Trophoblast cell (in vitro differentiated cells and primary cell): ENCODE measurements at regions not wholly inside any gene's neighbourhood (a gene's known extent, or its start where the extent isn't known, plus 50 kb on each side); places are given as distances from the start of the nearest gene placed in this dataset.
"Not testable (repeated sequence)": the region's sequence is repeated elsewhere in the genome, so short reads cannot be mapped to it uniquely, and the experiment has no call there.

Experiments used
- DNase-seq, 2 donors: peaks; one replicate each; pipeline ENCODE4 v3.0.0-alpha.2; 2016
- H2AFZ ChIP-seq: 2 replicates; pipeline ENCODE4 v1.6.1; 2013; ENCODE audit warnings: low read length, moderate library complexity, mild to moderate bottlenecking; ENCODE audit not compliant: insufficient read depth, poor library complexity
- H2AK5ac ChIP-seq: 2 replicates; pipeline ENCODE4 v1.6.1; 2013; ENCODE audit warnings: mild to moderate bottlenecking, low read length
- H2BK120ac ChIP-seq: 2 replicates; pipeline ENCODE4 v1.6.1; 2013; ENCODE audit warnings: low read length, mild to moderate bottlenecking, moderate library complexity; ENCODE audit not compliant: insufficient read depth, poor library complexity
- H2BK12ac ChIP-seq: 2 replicates; pipeline ENCODE4 v1.6.1; 2013; ENCODE audit warnings: mild to moderate bottlenecking, low read length, moderate library complexity
- H2BK5ac ChIP-seq: 2 replicates; pipeline ENCODE4 v1.6.1; 2013; ENCODE audit warnings: low read length, low read depth, moderate library complexity, mild to moderate bottlenecking; ENCODE audit not compliant: poor library complexity
- H3K14ac ChIP-seq: 2 replicates; pipeline ENCODE4 v1.6.1; 2013; ENCODE audit warnings: mild to moderate bottlenecking, low read length
- H3K18ac ChIP-seq: 2 replicates; pipeline ENCODE4 v1.6.1; 2013; ENCODE audit warnings: mild to moderate bottlenecking, low read length
- H3K23ac ChIP-seq: 2 replicates; pipeline ENCODE4 v1.6.1; 2013; ENCODE audit warnings: low read length
- H3K27ac ChIP-seq: 2 replicates; pipeline ENCODE4 v1.5.1; 2013; ENCODE audit warnings: low read depth, mild to moderate bottlenecking, inconsistent platforms, low read length, moderate library complexity
- H3K27me3 ChIP-seq: 2 replicates; pipeline ENCODE4 v1.6.1; 2013; ENCODE audit warnings: inconsistent platforms, mild to moderate bottlenecking, low read length, moderate library complexity; ENCODE audit not compliant: insufficient read depth
- H3K36me3 ChIP-seq, 2 experiments: 1 replicate in 1 of 2; 2 replicates in 1 of 2; pipeline ENCODE4 v1.6.1; 2013; ENCODE audit warnings: low read length in 2 of 2, mild to moderate bottlenecking in 2 of 2, moderate library complexity in 1 of 2; ENCODE audit not compliant: insufficient read depth in 2 of 2, control insufficient read depth in 1 of 2
- H3K4ac ChIP-seq: 2 replicates; pipeline ENCODE4 v1.6.1; 2013; ENCODE audit warnings: low read depth, mild to moderate bottlenecking, low read length, moderate library complexity
- H3K4me1 ChIP-seq, 2 experiments: 1 replicate in 1 of 2; 2 replicates in 1 of 2; pipeline ENCODE4 v1.6.1; 2013; ENCODE audit warnings: low read length in 2 of 2, mild to moderate bottlenecking in 2 of 2, moderate library complexity in 1 of 2; ENCODE audit not compliant: insufficient read depth in 2 of 2, control insufficient read depth in 1 of 2
- H3K4me2 ChIP-seq: 2 replicates; pipeline ENCODE4 v1.6.1; 2013; ENCODE audit warnings: inconsistent platforms, mild to moderate bottlenecking, low read length, moderate library complexity
- H3K4me3 ChIP-seq: 2 replicates; pipeline ENCODE4 v1.5.1; 2013; ENCODE audit warnings: mild to moderate bottlenecking, low read depth, low read length, inconsistent platforms
- H3K79me1 ChIP-seq: one replicate; pipeline ENCODE4 v1.6.1; 2013; ENCODE audit warnings: low read length
- H3K79me2 ChIP-seq: 2 replicates; pipeline ENCODE4 v1.6.1; 2013; ENCODE audit warnings: low read length, mild to moderate bottlenecking; ENCODE audit not compliant: control insufficient read depth, insufficient read depth, poor library complexity
- H3K9ac ChIP-seq: 2 replicates; pipeline ENCODE4 v1.6.1; 2013; ENCODE audit warnings: mild to moderate bottlenecking, low read length
- H3K9me3 ChIP-seq: 2 replicates; pipeline ENCODE4 v1.6.1; 2013; ENCODE audit warnings: low read depth, mild to moderate bottlenecking, control low read depth, inconsistent platforms, low read length; ENCODE audit not compliant: insufficient read depth
- H4K12ac ChIP-seq: 2 replicates; pipeline ENCODE4 v1.6.1; 2013; ENCODE audit warnings: low read depth, mild to moderate bottlenecking, low read length, moderate library complexity
- H4K8ac ChIP-seq: 2 replicates; pipeline ENCODE4 v1.6.1; 2013; ENCODE audit warnings: low read depth, mild to moderate bottlenecking, low read length, moderate library complexity
- H4K91ac ChIP-seq: one replicate; pipeline ENCODE4 v1.6.1; 2013; ENCODE audit warnings: low read depth, mild to moderate bottlenecking, low read length, moderate library complexity
- WGBS: extraction: QIAGEN DNeasy Blood & Tissue Kit; methylation state at CpG from one replicate; pipeline ENCODE4 v1.1.7; 2013; ENCODE audit warnings: missing lambda C conversion rate; ENCODE audit not compliant: insufficient read length, insufficient coverage; ENCODE audit errors: extremely low coverage; 5-methylcytosine and 5-hydroxymethylcytosine counted together

DNA sequence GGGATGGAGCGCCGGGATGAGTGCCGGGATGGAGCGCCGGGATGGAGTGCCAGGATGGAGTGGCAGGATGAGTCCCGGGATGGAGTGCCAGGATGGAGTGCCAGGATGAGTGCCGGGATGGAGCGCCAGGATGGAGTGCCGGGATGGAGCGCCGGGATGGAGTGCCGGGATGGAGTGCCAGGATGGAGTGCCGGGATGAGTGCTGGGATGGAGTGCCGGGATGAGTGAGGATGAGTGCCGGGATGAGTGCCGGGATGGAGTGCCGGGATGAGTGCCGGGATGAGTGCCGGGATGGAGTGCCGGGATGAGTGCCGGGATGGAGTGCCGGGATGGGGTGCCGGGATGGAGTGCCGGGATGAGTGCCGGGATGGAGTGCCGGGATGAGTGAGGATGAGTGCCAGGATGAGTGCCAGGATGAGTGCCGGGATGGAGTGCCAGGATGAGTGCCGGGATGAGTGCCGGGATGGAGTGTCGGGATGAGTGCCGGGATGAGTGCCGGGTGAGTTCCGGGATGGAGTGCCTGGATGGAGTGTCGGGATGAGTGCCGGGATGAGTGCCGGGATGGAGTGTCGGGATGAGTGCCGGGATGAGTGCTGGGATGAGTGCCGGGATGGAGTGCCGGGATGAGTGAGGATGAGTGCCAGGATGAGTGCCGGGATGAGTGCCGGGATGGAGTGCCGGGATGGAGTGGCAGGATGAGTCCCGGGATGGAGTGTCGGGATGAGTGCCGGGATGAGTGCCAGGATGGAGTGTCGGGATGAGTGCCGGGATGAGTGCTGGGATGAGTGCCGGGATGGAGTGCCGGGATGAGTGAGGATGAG lies 52.9 kb upstream of the HELT start:
- H3K36me3 ChIP-seq, H2AFZ ChIP-seq, H3K4me3 ChIP-seq, H3K9ac ChIP-seq, H2BK5ac ChIP-seq, H4K8ac ChIP-seq, DNase-seq, H4K91ac ChIP-seq, H4K12ac ChIP-seq, H3K4me1 ChIP-seq, H3K27me3 ChIP-seq, H3K18ac ChIP-seq, H2BK12ac ChIP-seq, H3K23ac ChIP-seq, H3K9me3 ChIP-seq, H3K79me1 ChIP-seq, H3K14ac ChIP-seq, H2AK5ac ChIP-seq, H3K4ac ChIP-seq, H3K27ac ChIP-seq, H3K79me2 ChIP-seq, H3K4me2 ChIP-seq, H2BK120ac ChIP-seq: not testable (repeated sequence)
- WGBS = no CpG with 5 or more reads among the region's 50 CpGs

DNA sequence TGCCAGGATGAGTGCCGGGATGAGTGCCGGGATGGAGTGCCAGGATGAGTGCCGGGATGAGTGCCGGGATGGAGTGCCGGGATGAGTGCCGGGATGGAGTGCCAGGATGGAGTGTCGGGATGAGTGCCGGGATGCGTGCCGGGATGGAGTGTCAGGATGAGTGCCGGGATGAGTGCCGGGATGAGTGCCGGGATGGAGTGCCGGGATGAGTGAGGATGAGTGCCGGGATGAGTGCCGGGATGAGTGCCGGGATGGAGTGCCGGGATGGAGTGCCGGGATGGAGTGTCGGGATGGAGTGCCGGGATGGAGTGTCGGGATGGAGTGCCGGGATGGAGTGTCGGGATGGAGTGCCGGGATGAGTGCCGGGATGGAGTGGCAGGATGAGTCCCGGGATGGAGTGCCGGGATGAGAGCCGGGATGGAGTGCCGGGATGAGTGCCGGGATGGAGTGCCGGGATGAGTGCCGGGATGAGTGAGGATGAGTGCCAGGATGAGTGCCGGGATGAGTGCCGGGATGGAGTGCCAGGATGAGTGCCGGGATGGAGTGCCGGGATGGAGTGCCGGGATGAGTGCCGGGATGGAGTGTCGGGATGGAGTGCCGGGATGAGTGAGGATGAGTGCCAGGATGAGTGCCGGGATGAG lies 52.1 kb upstream of the HELT start:
- not testable (repeated sequence) for H3K27ac ChIP-seq, DNase-seq, H3K27me3 ChIP-seq, H3K79me1 ChIP-seq, H3K23ac ChIP-seq, H3K4ac ChIP-seq, H3K4me3 ChIP-seq, H3K79me2 ChIP-seq, H2BK5ac ChIP-seq, H2AFZ ChIP-seq, H3K14ac ChIP-seq, H3K9me3 ChIP-seq, H3K18ac ChIP-seq, H2AK5ac ChIP-seq, H4K12ac ChIP-seq, H3K36me3 ChIP-seq, H2BK12ac ChIP-seq, H3K4me1 ChIP-seq, H3K4me2 ChIP-seq, H3K9ac ChIP-seq, H4K91ac ChIP-seq, H2BK120ac ChIP-seq, H4K8ac ChIP-seq
- no CpG with 5 or more reads among the region's 42 CpGs for WGBS

DNA sequence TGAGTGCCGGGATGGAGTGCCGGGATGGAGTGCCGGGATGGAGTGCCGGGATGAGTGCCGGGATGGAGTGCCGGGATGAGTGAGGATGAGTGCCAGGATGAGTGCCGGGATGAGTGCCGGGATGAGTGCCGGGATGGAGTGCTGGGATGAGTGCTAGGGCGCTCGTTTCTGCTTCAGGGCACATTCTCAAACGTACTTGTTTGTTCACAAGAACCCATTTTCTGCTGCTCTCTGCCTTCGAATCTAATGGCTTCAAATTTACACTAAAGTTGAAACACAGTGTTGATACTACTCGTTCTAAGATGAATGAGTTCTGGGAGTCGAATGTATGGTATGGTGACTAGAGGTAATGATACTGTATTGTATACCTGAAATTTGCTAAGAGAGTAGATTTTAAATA lies 50.6 kb upstream of the HELT start:
- H3K27me3 ChIP-seq, H4K12ac ChIP-seq, H2AFZ ChIP-seq, H3K9ac ChIP-seq, H3K4me3 ChIP-seq, H3K36me3 ChIP-seq, H2AK5ac ChIP-seq, H2BK5ac ChIP-seq, H4K91ac ChIP-seq, H4K8ac ChIP-seq, H3K27ac ChIP-seq, H3K4me1 ChIP-seq, DNase-seq, H3K14ac ChIP-seq, H3K18ac ChIP-seq, H3K4me2 ChIP-seq, H2BK12ac ChIP-seq, H3K79me1 ChIP-seq, H3K79me2 ChIP-seq, H3K4ac ChIP-seq, H3K23ac ChIP-seq, H2BK120ac ChIP-seq: not testable (repeated sequence)
- peaks cover 11% of the 10 kb centered on the region for H3K9me3 ChIP-seq
- WGBS = no CpG with 5 or more reads among the region's 15 CpGs

DNA sequence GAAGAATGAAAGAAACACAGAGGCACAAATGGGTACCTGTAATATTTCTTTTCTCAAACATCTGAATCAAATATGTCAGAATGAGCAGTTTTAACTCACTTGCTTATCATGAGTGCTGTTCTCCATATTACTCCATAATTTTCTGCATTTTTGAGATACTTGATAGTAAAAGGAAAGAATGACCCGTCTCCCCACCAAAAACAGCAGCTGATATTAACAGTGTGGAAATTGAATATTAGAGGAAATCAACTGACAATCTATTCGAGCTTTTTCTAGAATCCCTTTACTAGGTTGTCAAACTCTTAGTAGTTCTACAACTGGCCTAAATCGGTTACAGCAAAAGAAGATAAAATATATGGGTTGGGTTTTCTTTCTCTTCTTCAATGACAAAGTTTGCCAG lies 49.9 kb upstream of the HELT start:
- Histone ChIP-seq H2BK120ac (no peak overlapping the region), H2BK12ac (no peak overlapping the region), H3K18ac (no peak overlapping the region), H2BK5ac (no peak overlapping the region), H3K4me3 (no peak overlapping the region), H2AFZ (no peak overlapping the region), H3K27me3 (no peaks in the 10 kb centered on the region), H3K79me2 (no peaks in the 10 kb centered on the region), H2AK5ac (no peak overlapping the region), H3K9me3 (peaks cover 11% of the 10 kb centered on the region), H3K9ac (no peak overlapping the region), H4K12ac (no peak overlapping the region), H3K4me2 (no peak overlapping the region), H3K4me1 (no peaks in the 10 kb centered on the region), H4K8ac (no peak overlapping the region), H3K27ac (no peak overlapping the region), H3K36me3 (no peaks in the 10 kb centered on the region), H3K23ac (no peak overlapping the region), H4K91ac (no peak overlapping the region), H3K4ac (no peak overlapping the region), H3K79me1 (no peaks in the 10 kb centered on the region), H3K14ac (no peak overlapping the region)
- no CpG with 5 or more reads among the region's 3 CpGs for WGBS
- DNase-seq = no peak
